SK-N-SH treated with all-trans-retinoic acid at 6 μM for 48 hours (cell line): ENCODE measurements at regions not wholly inside any gene's neighbourhood (a gene's known extent, or its start where the extent isn't known, plus 50 kb on each side); places are given as distances from the start of the nearest gene placed in this dataset.

Experiments used
- ATAC-seq: fragments of 200-7000 bp; cut with Tn5 transposase; 3 replicates; pipeline ENCODE4 v1.9.1; 2020; ENCODE audit warnings: mild to moderate bottlenecking, moderate library complexity
- ARNTL ChIP-seq: fragments of 450-650 bp; formaldehyde crosslinking; IDR thresholded peaks from 2 replicates; pipeline ENCODE4 v1.5.0; 2020; ENCODE audit warnings: low read depth, mild to moderate bottlenecking, moderate library complexity, borderline replicate concordance
- BACH2 ChIP-seq: fragments of 250-450 bp; sonication (Bioruptor Pico); IDR thresholded peaks from 2 replicates; pipeline ENCODE4 v1.9.0; 2021; ENCODE audit warnings: mild to moderate bottlenecking, borderline replicate concordance
- CREB5 ChIP-seq: fragments of 250-450 bp; sonication (Bioruptor Pico); IDR thresholded peaks from 2 replicates; pipeline ENCODE4 v1.5.1; 2020; ENCODE audit warnings: low read depth, mild to moderate bottlenecking, moderate library complexity
- CSDC2 ChIP-seq: fragments of 250-450 bp; sonication (Bioruptor Pico); IDR thresholded peaks from 2 replicates; pipeline ENCODE4 v1.5.0; 2020; ENCODE audit warnings: mild to moderate bottlenecking, moderate library complexity
- CSRNP3 ChIP-seq: fragments of 250-450 bp; sonication (Bioruptor Pico); IDR thresholded peaks from 2 replicates; pipeline ENCODE4 v1.5.1; 2021; ENCODE audit warnings: mild to moderate bottlenecking, moderate library complexity
- GLIS3 ChIP-seq: fragments of 250-450 bp; sonication (Bioruptor Pico); IDR thresholded peaks from 2 replicates; pipeline ENCODE4 v1.5.0; 2020; ENCODE audit warnings: mild to moderate bottlenecking, moderate library complexity
- ISL1 ChIP-seq: fragments of 250-450 bp; sonication (Bioruptor Pico); IDR thresholded peaks from 2 replicates; pipeline ENCODE4 v2.1.2; 2022; ENCODE audit warnings: mild to moderate bottlenecking, moderate library complexity
- PATZ1 ChIP-seq: fragments of 250-450 bp; sonication (Bioruptor Pico); IDR thresholded peaks from 2 replicates; pipeline ENCODE4 v1.8.0; 2020; ENCODE audit warnings: mild to moderate bottlenecking, moderate library complexity, borderline replicate concordance
- PPARA ChIP-seq: fragments of 250-450 bp; sonication (Bioruptor Pico); IDR thresholded peaks from 2 replicates; pipeline ENCODE4 v1.5.0; 2020; ENCODE audit warnings: mild to moderate bottlenecking, borderline replicate concordance
- RARB ChIP-seq: fragments of 250-450 bp; sonication (Bioruptor Pico); IDR thresholded peaks from 2 replicates; pipeline ENCODE4 v1.8.0; 2021; ENCODE audit warnings: mild to moderate bottlenecking, moderate library complexity
- SNAI2 ChIP-seq: fragments of 250-450 bp; sonication (Bioruptor Pico); IDR thresholded peaks from 2 replicates; pipeline ENCODE4 v1.5.0; 2020; ENCODE audit warnings: mild to moderate bottlenecking, moderate library complexity
- TCF4 ChIP-seq: fragments of 250-450 bp; sonication (Bioruptor Pico); IDR thresholded peaks from 2 replicates; pipeline ENCODE4 v1.8.0; 2021; ENCODE audit warnings: mild to moderate bottlenecking, moderate library complexity, borderline replicate concordance
- TOX ChIP-seq: fragments of 250-450 bp; sonication (Bioruptor Pico); IDR thresholded peaks from 2 replicates; pipeline ENCODE4 v1.8.0; 2021; ENCODE audit warnings: mild to moderate bottlenecking, moderate library complexity, borderline replicate concordance
- ZC3H10 ChIP-seq: fragments of 250-450 bp; sonication (Bioruptor Pico); IDR thresholded peaks from 2 replicates; pipeline ENCODE4 v1.5.1; 2021; ENCODE audit warnings: mild to moderate bottlenecking, moderate library complexity
- ZFP3 ChIP-seq: fragments of 250-450 bp; sonication (Bioruptor Pico); IDR thresholded peaks from 2 replicates; pipeline ENCODE4 v1.5.0; 2020; ENCODE audit warnings: mild to moderate bottlenecking, moderate library complexity
- ZFP30 ChIP-seq: fragments of 450-650 bp; formaldehyde crosslinking; IDR thresholded peaks from 2 replicates; pipeline ENCODE4 v1.5.0; 2022; ENCODE audit warnings: mild to moderate bottlenecking, moderate library complexity
- ZNF565 ChIP-seq: fragments of 450-650 bp; formaldehyde crosslinking; conservative IDR thresholded peaks from 2 replicates; pipeline ENCODE4 v1.5.0; 2020; ENCODE audit warnings: low read depth, mild to moderate bottlenecking, moderate library complexity
- ZNF70 ChIP-seq: fragments of 450-650 bp; formaldehyde crosslinking; IDR thresholded peaks from 2 replicates; pipeline ENCODE4 v1.5.0; 2020; ENCODE audit warnings: mild to moderate bottlenecking, moderate library complexity
- ZNF8 ChIP-seq: fragments of 450-650 bp; formaldehyde crosslinking; IDR thresholded peaks from 2 replicates; pipeline ENCODE4 v1.5.0; 2020; ENCODE audit warnings: mild to moderate bottlenecking, moderate library complexity
- TF ChIP-seq, protein P1 (sequence below): fragments of 250-450 bp; sonication (Bioruptor Pico); IDR thresholded peaks from 2 replicates; pipeline ENCODE4 v1.8.0; 2021; ENCODE audit warnings: low read depth, mild to moderate bottlenecking, moderate library complexity, borderline replicate concordance

DNA sequence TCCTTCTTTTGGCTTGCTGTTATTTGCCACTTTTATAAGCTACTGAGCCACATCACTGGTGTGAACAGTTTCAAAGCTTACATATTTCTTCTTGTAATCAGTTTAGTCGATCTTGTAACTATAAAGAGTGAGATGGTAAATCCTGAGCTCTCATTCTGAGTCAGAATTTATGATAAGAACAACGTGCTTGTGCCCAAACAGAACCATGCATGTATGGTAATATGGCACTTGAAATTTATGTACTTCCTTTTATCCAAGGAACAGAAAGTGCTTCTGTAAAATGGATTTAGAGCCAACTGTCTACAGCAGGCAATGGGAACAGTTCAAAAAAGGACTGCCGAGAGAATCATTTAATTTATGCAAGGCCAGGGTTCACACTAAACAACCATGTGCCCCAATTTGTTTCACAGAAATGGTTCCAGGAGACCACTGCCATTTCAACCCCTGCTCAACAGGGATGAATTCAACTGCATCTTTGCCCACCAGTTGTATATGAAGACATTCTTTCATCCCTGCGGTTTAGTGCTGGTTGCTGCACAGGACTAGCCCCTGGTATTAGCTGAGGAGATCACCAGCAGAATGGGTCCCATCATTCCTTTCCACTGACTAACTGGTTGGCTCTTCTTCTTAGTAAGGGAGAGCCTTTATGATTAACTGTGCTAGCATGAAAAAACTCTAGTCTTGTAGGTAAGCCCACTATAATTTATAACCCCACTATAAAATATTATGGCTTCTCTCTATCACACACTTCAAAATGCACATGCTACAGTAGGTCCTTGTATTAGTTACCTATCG is 162.9 kb upstream of the PGRMC2 start (continued):
- no peak for TF ChIP-seq CSDC2
- no peak for TF ChIP-seq RARB
- TF ChIP-seq, protein P1, sequence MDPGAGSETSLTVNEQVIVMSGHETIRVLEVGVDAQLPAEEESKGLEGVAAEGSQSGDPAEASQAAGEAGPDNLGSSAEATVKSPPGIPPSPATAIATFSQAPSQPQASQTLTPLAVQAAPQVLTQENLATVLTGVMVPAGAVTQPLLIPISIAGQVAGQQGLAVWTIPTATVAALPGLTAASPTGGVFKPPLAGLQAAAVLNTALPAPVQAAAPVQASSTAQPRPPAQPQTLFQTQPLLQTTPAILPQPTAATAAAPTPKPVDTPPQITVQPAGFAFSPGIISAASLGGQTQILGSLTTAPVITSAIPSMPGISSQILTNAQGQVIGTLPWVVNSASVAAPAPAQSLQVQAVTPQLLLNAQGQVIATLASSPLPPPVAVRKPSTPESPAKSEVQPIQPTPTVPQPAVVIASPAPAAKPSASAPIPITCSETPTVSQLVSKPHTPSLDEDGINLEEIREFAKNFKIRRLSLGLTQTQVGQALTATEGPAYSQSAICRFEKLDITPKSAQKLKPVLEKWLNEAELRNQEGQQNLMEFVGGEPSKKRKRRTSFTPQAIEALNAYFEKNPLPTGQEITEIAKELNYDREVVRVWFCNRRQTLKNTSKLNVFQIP = no peak
- TF ChIP-seq CREB5 = no peak
- TF ChIP-seq, all 23 proteins: peak for 0

DNA sequence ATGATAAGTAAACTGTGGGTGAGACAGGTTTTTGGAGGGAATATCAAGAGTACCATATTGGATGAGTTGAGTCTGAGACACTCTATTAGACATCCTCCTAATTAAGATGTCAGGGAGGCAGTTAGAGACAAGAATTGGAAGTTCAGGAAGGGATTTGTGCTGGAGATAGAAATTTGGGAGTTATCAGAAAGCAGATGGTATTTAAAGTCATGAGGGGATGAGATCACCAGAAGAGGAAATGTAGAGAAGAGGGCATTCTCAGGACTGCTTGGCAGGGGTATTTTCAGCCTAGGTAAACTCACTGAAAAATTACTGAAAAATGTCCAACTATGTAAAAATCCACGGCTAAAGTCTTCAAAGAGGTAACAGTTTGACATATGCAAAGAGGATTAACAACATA is 161.6 kb upstream of the PGRMC2 start:
- TF ChIP-seq PATZ1 (no peak), ZNF565 (CRISPR knock-in tag) (no peak), SNAI2 (CRISPR knock-in tag) (no peak), ZNF70 (CRISPR knock-in tag) (no peak), CREB5 (no peak), ZFP3 (CRISPR knock-in tag) (no peak), RARB (no peak), PPARA (CRISPR knock-in tag) (no peak), TCF4 (CRISPR knock-in tag) (no peak), CSDC2 (no peak), CSRNP3 (CRISPR knock-in tag) (no peak), ZC3H10 (no peak), ZFP30 (CRISPR knock-in tag) (no peak), ARNTL (CRISPR knock-in tag) (no peak), BACH2 (CRISPR knock-in tag) (no peak), ISL1 (no peak), ZNF8 (CRISPR knock-in tag) (no peak), TOX (CRISPR knock-in tag) (no peak)
- TF ChIP-seq, protein P1 = no peak
- ATAC-seq = no peak

GRCh38 chr4:128444544-128445302 is 157.1 kb upstream of the PGRMC2 start:
- no peak for ATAC-seq
- TF ChIP-seq CSRNP3 (CRISPR knock-in tag) (no peak), ZNF8 (CRISPR knock-in tag) (no peak), CREB5 (no peak), ZFP3 (CRISPR knock-in tag) (no peak), GLIS3 (CRISPR knock-in tag) (no peak), PATZ1 (no peak)
